ENCODE measurements at regions not wholly inside any gene's neighbourhood (a gene's known extent, or its start where the extent isn't known, plus 50 kb on each side); places are given as distances from the start of the nearest gene placed in this dataset.
"Not testable (repeated sequence)": the region's sequence is repeated elsewhere in the genome, so short reads cannot be mapped to it uniquely, and the experiment has no call there.

- H3K9me3 ChIP-seq: no peaks in the 10 kb centered on the region
- H3K27me3 ChIP-seq: no peaks in the 10 kb centered on the region
Measured at GRCh38 chr4:127352220-127353113, 280.3 kb upstream of the INTU start.

GRCh38 chr4:127355743-127356142, 277.0 kb upstream of the INTU start:
- Histone ChIP-seq H3K9me3 (no peaks in the 10 kb centered on the region), H3K27me3 (no peaks in the 10 kb centered on the region), H3K4me3 (no peak overlapping the region), H3K36me3 (no peaks in the 10 kb centered on the region)
- DNase-seq: no peak

More at GRCh38 chr4:127352220-127353113, 280.3 kb upstream of the INTU start:
- Histone ChIP-seq H3K36me3 (no peaks in the 10 kb centered on the region), H3K4me3 (no peak overlapping the region)
- DNase-seq: no peak

GRCh38 chr4:127357765-127358164, 275.0 kb upstream of the INTU start:
- Histone ChIP-seq H3K36me3 (no peaks in the 10 kb centered on the region), H3K27me3 (no peaks in the 10 kb centered on the region), H3K9me3 (no peaks in the 10 kb centered on the region), H3K4me3 (no peak overlapping the region)
- DNase-seq: no peak

GRCh38 chr4:127362686-127363085, 270.1 kb upstream of the INTU start:
- no peaks in the 10 kb centered on the region for H3K9me3 ChIP-seq
- no peaks in the 10 kb centered on the region for H3K27me3 ChIP-seq
- no peak overlapping the region for H3K4me3 ChIP-seq
- H3K36me3 ChIP-seq: no peaks in the 10 kb centered on the region
- DNase-seq: no peak

GRCh38 chr4:127364397-127364796, 268.4 kb upstream of the INTU start:
- no peaks in the 10 kb centered on the region for H3K9me3 ChIP-seq
- H3K36me3 ChIP-seq: no peaks in the 10 kb centered on the region
- H3K27me3 ChIP-seq: no peaks in the 10 kb centered on the region
- no peak overlapping the region for H3K4me3 ChIP-seq
- DNase-seq: no peak

- H3K9me3 ChIP-seq: no peaks in the 10 kb centered on the region
- H3K27me3 ChIP-seq: no peaks in the 10 kb centered on the region
- no peak for DNase-seq
- H3K4me3 ChIP-seq: no peak overlapping the region
- H3K36me3 ChIP-seq: no peaks in the 10 kb centered on the region
Measured at GRCh38 chr4:127364911-127365310, 267.8 kb upstream of the INTU start.

- no peak overlapping the region for H3K4me3 ChIP-seq
- peak; percentile 62 for DNase-seq
- H3K36me3 ChIP-seq: no peaks in the 10 kb centered on the region
Measured at GRCh38 chr4:127370604-127371003, 262.2 kb upstream of the INTU start.

GRCh38 chr4:127379499-127379898, 253.3 kb upstream of the INTU start:
- DNase-seq: no peak
- no peak overlapping the region for H3K4me3 ChIP-seq
- H3K36me3 ChIP-seq: no peaks in the 10 kb centered on the region
- H3K27me3 ChIP-seq: no peaks in the 10 kb centered on the region
- no peaks in the 10 kb centered on the region for H3K9me3 ChIP-seq

More at GRCh38 chr4:127370604-127371003, 262.2 kb upstream of the INTU start:
- no peaks in the 10 kb centered on the region for H3K27me3 ChIP-seq
- no peaks in the 10 kb centered on the region for H3K9me3 ChIP-seq

GRCh38 chr4:127379948-127380347, 252.8 kb upstream of the INTU start:
- not testable (repeated sequence) for H3K4me3 ChIP-seq, H3K9me3 ChIP-seq, H3K36me3 ChIP-seq, DNase-seq, H3K27me3 ChIP-seq

GRCh38 chr4:127383666-127384065, 249.1 kb upstream of the INTU start:
- no peak overlapping the region for H3K4me3 ChIP-seq
- no peaks in the 10 kb centered on the region for H3K27me3 ChIP-seq
- H3K36me3 ChIP-seq: no peaks in the 10 kb centered on the region
- no peaks in the 10 kb centered on the region for H3K9me3 ChIP-seq
- DNase-seq: no peak

- no peak for DNase-seq
- Histone ChIP-seq H3K36me3 (no peaks in the 10 kb centered on the region), H3K4me3 (no peak overlapping the region), H3K9me3 (no peaks in the 10 kb centered on the region), H3K27me3 (no peaks in the 10 kb centered on the region)
Measured at GRCh38 chr4:127394516-127394915, 238.2 kb upstream of the INTU start.

- H3K27me3 ChIP-seq: no peaks in the 10 kb centered on the region
- H3K36me3 ChIP-seq: no peaks in the 10 kb centered on the region
- H3K9me3 ChIP-seq: no peaks in the 10 kb centered on the region
- H3K4me3 ChIP-seq: no peak overlapping the region
- no peak for DNase-seq
Measured at GRCh38 chr4:127400276-127400675, 232.5 kb upstream of the INTU start.

- Histone ChIP-seq H3K27me3 (no peaks in the 10 kb centered on the region), H3K9me3 (no peaks in the 10 kb centered on the region), H3K36me3 (no peaks in the 10 kb centered on the region), H3K4me3 (no peak overlapping the region)
- peak; percentile 26 for DNase-seq
Measured at GRCh38 chr4:127400731-127401346, 231.9 kb upstream of the INTU start.

GRCh38 chr4:127403471-127404084, 229.2 kb upstream of the INTU start:
- H3K9me3 ChIP-seq: no peaks in the 10 kb centered on the region
- H3K27me3 ChIP-seq: no peaks in the 10 kb centered on the region
- H3K4me3 ChIP-seq: no peak overlapping the region
- no peak for DNase-seq
- no peaks in the 10 kb centered on the region for H3K36me3 ChIP-seq

GRCh38 chr4:127406187-127406586, 226.6 kb upstream of the INTU start:
- H3K9me3 ChIP-seq: no peaks in the 10 kb centered on the region
- H3K27me3 ChIP-seq: no peaks in the 10 kb centered on the region

GRCh38 chr4:127407572-127407971, 225.2 kb upstream of the INTU start:
- not testable (repeated sequence) for DNase-seq, H3K4me3 ChIP-seq, H3K36me3 ChIP-seq, H3K27me3 ChIP-seq, H3K9me3 ChIP-seq

More at GRCh38 chr4:127406187-127406586, 226.6 kb upstream of the INTU start:
- no peak for DNase-seq
- Histone ChIP-seq H3K4me3 (no peak overlapping the region), H3K36me3 (no peaks in the 10 kb centered on the region)

GRCh38 chr4:127410201-127410600, 222.6 kb upstream of the INTU start:
- no peak for DNase-seq
- no peak overlapping the region for H3K4me3 ChIP-seq
- H3K27me3 ChIP-seq: no peaks in the 10 kb centered on the region
- no peaks in the 10 kb centered on the region for H3K9me3 ChIP-seq
- no peaks in the 10 kb centered on the region for H3K36me3 ChIP-seq
